Activated CD8-positive, alpha-beta memory T cell treated with anti-CD3 and anti-CD28 coated beads for 4 hours (primary cell): ENCODE measurements at regions not wholly inside any gene's neighbourhood (a gene's known extent, or its start where the extent isn't known, plus 50 kb on each side); places are given as distances from the start of the nearest gene placed in this dataset.
"Not testable (repeated sequence)": the region's sequence is repeated elsewhere in the genome, so short reads cannot be mapped to it uniquely, and the experiment has no call there.

Source experiments
- DNase-seq, 2 donors: peaks; one replicate each; pipeline ENCODE4 v3.0.0-alpha.2; 2020; ENCODE audit warnings: low read depth in 2 of 2

DNA sequence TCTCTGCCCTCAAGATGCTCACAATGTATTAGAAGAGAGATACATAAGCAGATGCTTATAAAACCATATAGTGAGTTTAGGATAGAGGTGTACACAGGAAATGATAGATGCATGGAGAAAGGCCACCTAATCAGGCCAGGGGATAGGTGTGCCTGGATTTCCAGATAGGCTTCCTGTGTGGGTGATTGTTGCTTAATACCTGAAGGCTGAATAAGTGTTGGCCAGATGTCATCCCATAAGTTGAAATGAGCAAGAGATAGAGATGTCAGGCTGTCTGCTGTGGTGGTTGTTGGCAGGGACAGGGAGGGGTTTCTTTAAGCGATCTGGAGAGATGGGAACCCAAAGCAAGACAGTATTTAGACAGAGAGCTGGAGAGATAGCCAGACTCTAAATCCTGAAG, 109.8 kb upstream of the SGK1 start:
- no peak for DNase-seq

DNA sequence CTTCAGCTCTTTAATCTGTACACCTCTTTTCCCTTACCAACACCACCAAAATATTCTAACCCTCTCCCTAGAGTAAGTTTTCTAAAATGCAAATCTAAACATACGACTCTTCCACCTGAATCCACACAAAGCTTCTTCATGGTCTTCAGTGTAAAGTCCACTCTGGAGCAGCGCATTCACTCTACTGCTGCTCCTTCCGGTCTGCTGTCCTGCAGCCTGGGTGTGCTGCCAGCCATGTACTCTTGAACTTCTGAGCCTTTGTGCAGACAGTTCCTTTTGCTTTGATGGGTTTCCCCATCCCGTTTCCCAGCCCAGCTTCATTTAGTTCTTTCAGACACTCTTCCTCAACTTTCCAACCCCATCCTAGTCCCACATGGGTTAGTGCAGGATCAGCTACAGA, 108.7 kb upstream of the SGK1 start:
- no peak for DNase-seq

DNA sequence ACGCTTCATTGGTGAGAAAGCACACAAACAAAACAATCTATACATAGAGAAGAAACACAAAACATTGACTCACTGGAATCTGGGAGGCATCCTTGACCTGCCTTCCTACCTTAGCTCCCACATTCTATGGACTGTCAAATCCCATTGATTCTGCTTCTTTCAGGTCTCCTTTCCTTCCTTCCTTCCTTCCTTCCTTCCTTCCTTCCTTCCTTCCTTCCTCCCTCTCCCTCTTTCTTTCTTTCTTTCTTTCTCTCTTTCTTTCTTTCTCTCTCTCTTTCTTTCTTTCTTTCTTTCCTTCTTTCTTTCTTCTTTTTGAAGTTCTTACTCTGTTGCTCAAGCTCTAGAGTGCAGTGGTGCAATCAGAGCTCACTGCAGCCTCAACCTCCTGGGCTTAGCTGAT, 108.0 kb upstream of the SGK1 start:
- not testable (repeated sequence) for DNase-seq

DNA sequence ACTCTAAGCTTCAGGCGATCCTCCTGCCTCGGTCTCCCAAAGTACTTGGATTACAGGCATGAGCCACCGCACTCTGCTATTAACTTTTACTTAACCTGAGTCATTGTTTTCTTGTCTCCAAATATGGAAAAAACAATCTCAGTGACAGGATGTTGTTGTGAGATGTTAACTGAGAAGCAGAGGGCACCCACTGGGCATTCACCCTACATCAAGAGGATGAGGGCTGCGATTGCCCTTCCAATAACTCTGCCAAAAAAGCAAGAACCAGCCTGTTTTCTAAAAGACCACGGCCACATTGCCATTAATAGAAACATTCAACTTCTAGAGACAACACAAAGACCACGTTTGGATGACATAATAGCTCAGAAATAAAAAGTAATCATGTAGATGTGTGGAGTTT, 107.6 kb upstream of the SGK1 start:
- DNase-seq = no peak

DNA sequence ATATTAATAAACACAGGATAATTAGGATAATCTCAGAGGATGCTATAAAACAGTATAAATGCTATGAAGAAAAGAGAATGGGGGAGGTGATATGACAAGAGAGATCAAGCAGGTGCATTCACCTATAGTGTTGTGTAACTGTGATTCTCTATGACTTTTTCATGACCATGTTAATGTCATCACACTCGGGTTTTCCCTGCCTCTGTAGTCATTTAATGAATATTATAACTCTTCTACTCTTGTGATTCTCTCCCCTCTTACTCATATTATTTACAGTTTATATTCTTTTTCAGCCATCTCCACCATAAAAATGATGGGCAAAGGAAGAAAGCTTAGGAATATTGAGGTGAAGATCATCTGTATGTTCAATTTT, 106.9 kb upstream of the SGK1 start:
- no peak for DNase-seq

DNA sequence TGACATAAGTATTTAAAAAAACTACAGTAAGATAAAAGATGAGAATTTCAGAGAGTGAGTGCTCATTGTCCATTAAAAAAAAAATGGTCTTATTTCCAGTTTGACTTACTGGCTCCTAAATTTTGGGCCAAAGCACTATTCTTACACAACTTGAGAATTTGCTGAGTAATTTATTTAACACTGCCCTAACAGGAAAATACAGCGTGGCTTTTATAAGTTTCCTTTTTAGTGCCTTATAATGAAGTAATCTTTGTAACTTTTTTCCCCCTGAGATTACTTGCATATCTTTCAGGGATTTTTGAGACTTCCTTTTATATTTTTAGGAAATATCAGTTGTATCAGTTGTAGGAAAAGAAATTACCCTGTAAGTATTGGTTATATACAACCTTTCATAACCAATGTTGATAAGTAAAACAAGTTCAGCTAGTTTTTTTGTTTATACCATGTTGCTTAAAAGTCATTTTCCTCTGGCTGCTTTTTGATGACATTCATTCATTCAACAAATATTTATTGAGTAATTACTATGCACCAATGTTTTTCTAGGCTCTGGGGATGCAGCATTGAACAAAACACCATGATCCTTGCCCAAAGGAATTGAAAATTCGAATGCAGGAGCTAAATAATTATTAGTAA, 106.4 kb upstream of the SGK1 start:
- no peak for DNase-seq

DNA sequence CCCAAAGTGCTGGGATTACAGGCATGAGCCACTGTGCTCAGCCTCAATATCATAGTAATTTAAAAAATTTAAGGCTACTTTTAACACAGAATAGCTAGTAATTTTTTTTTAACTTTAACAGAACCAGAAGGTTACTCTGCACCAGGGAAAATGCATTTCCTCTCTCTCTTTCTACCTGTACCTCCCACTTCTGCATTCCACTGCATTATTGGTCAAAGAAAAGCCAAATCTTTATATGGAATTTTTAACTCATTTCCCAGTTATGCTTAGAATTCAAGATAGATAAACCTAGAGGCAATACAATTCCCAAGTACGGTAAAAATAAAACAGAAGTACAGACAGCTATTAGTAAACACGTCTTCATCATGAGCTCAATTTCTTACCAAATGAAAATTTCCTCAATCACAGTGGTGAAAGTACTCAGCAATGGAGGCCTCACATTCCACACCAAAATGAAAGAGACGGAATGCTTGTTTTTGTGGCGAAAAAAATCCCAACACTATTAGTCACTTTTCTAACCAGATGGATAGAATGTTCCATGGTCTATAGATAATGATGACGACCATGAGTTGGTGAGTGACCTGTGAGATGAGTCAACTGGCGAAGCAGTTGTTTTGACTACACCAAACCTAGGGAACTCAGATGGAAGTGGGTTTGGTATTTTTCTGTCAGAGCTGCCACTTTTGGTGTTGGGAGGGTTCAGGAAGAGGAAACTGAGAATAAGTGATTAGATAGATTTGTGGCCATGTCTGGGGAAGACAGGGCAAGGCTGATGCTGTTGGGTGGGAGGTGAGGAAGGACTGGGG, 104.7 kb upstream of the SGK1 start:
- no peak for DNase-seq

DNA sequence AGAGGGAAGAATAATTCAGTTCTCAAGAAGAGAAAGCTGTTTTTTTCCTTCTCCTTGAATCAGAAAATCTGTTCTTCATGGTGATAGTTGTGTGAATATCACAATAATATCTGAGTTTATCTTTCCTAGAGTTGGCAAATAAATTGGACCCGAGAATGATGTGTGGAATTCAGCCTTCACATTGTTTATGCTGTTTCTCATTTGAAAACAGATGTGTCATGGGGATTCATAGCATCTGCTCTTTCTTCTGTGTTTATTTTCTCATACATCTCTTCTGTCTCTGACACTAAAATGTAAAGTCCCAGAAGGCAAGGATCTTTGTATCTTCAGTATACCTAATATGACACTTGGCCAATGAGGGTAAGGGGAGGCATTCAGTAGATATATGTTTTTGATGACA, 103.6 kb upstream of the SGK1 start:
- DNase-seq = no peak

DNA sequence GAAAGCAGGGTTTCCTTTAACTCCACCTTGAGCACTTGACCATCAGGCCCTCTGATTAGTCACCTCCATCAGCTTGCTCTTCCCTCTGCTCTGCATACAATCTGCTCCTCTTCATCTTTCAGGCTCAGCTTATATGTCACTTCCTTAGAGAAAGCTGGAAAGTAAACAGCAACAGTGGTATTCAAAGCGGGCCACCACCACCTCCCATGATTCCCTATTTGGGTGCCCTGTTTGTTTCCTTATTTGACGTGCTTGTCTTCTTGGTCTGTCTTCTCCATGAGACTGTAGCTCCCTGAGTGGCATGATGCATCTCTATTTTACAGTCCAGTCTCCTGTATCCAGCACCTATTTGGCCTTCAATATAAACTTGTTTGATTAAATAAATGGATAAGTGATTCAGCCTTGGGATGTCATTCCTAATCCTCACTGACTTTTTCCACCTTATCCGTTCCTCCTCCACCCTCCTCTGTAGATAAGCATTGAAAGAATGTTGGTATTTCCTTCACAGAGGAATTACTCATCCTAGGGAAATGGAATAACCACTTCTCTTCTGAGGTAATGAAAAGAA, 102.8 kb upstream of the SGK1 start:
- no peak for DNase-seq

DNA sequence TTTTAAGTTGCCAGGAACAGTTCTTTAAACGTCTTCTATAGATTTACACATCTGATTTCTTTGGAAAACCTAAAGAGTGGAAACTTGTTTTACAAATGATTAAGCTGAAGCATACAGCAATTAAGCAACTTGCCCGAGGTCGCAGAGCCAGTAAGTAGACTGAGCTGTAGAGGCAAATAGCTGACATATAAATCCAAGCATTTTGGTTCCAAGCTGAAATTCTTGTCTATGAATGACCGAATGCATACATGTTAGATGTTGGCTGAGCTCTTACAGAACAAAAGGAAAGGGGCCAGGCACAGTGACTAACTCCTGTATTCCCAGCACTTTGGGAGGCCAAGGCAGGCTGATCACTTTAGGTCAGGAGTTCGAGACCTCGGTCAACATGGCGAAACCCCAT, 101.8 kb upstream of the SGK1 start:
- no peak for DNase-seq

DNA sequence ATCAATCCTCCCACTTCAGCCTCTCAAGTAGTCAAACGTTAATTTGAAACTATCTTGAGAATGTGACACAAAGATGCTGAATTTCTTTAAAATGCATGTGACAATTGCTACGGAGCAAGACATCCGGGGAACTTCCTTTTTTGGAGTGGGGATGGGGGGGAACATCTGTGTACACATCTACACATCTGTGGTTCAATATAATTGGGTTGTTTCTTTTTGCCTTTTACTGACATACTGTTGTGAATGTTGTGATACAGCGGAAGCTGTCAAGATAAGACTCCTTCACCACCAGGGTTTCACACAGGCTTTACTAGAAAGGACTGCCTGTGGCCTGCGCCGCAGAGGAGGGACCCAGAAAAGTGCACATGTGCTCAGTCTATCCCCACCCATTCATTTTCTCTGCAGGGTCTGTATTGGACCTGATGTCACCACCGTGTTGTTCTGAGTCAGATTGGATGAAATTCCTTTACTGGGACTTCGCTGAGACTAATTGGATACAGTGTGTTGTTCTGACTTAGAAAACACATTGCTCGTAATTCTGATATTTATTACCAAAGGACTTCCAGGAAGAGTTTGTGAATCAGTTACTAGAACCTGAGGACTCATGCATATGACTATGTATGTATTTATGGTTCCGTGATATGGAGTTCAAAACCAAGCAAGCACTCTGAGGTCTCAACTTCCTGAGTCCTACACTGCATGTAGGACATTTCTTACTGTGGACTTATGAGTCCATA, 98.7 kb upstream of the SGK1 start:
- DNase-seq = no peak

DNA sequence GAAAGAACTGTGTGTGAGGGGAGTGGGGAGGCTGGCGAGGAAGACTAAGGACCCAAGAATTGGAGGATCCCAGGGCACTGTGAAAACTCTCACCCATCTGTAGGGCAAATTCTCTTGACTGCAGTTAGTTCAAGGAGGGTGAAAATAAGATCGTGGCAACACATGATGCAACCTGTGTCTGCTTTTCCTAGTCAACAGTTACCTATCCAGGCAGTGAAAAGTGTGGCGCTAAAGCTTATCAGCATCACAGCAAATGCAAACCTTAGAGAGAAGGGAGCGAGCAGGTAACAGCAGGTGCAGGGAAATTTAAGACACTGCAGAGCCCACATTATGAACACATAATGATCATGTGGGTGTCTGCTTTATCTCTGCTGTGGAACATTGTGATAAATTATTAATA, 97.7 kb upstream of the SGK1 start:
- DNase-seq = no peak

DNA sequence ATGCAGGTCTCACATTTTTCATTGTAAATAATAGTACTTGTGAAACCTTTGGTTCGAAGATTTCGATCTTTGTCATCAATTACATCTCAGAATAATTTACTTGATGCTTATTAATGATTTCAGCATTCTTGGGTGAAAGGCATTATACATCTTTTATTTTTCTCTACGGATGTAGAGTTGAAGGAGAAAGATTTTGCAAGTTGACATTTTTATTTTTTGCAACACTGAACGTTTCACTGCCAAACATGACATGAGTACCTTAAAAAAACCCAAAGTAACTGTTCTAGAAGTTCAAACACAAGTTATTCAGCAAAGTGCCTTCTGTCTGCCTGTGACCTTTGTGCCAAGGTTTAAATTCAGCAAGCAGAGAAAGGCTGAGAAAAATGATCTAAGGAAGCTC, 97.3 kb upstream of the SGK1 start:
- no peak for DNase-seq

DNA sequence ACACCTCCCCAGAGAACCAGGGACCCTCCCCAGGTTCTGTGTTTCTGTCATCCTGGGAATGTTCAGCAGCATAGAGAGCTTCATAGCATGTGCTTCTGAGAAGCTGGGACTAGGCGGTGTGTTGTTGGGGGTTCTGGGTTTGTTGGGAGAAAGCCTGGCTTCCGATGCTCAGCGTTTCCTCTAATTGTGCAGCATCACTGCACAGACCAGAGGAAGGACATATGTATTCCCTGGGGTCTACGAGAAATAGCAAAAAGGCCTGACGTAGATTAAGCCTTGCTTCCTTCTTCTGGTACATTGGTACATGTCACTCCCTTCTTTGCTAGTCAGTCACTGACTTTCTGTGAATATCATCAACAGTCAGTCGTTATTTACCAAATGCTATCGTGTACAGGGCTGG, 96.9 kb upstream of the SGK1 start:
- DNase-seq = no peak

DNA sequence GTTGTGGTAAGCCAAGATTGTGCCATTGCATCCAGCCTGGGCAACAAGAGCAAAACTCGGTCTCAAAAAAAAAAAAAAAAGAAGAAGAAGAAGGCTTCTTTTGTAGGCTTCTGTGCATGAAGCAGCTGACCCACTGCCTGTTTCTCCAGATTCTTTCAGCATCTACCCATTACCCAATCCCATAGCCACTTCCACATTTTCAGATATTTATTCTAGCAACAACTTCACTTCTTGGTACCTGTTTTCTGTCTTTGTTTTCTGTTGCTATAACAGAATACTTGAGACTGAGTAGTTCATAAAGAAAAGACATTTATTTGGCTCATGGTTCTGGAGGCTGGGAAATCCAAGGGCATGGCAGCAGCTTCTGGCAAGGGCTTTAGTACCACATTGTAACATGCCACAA, 95.3 kb upstream of the SGK1 start:
- no peak for DNase-seq

DNA sequence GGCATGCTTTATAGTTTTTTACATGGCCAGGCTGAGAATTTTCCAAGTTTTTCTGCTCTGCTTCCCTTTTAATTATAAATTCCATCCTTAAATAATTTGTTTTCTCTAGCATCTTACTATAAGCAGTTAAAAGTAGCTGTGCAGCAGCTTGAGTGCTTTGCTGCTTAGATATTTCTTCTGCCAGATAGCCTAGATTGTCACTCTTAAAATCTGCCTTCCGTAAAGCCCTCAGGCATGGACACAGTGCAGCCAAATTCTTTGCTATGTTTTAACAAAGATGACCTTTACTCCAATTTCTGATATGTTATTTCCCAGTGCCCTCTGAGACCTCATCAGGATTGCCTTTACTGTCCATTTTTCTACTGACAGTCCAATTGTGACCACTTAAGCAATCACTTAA, 92.6 kb upstream of the SGK1 start:
- DNase-seq = no peak

DNA sequence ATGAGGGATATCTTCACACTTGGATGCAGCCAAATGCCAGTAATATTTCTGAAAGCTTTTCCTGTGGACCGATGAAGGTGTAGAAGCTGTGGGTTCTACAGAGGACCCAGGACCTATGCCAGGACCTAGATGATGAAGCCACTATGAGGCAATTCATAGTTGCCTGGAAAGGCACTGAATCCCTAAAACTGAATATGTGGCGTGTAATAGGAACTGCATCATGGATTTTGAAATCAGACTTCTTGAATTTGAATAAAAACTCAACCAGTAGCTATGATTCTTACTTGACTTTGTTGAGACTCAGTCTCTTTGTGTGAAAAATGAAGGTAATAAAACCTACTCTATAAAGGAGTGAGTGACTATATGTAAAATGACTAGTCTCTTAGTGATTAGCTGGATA, 89.9 kb upstream of the SGK1 start:
- no peak for DNase-seq

DNA sequence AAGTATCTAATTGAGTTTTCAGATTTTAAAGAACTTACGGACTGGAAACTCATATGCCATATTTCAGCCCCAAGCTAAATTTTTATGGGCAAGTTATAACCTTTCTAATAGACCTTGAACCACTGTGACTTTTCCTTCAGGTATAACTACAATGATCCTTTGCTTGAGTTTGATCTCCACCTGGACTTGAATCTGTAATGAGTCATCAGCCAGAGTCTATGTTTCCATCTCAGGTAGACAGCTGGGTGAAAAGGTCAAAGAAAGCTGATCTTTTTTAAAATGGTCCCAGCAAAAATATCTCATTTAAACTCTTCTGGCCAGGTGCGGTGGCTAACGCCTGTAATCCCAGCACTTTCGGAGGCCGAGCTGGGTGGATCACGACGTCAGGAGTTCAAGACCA, 88.4 kb upstream of the SGK1 start:
- no peak for DNase-seq

DNA sequence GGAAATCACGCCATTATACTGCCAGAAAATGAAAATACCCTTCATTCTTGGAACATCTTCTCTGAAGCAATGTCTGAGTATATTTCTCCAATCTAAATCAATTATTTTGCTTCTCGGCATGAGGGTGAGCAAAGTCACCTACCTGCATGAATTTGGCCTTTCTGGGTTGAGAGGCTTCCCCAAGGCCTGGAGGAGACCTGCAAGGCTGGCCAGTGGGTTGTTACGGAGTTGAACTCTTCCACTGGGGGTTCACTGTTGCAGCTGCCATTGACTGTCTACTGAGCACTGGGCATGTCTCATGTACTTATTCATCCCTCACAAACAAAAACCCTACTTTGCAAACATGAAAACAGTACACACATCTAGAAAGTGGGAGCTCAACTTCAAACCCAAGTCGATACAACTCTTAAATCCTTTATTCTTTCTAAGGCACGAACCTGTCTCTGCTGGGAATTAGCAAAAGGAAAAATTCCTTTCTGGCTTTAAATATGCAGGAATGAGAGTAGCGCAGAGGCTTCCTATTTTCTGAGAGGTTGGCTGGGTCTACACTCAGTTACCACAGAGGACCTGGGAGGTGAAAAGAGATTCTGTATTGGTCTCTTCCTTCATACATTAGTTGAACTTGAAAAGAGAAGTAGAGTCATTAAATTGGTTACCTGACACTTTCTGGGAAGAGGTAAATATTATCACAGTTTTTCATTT, 87.6 kb upstream of the SGK1 start:
- DNase-seq = no peak

DNA sequence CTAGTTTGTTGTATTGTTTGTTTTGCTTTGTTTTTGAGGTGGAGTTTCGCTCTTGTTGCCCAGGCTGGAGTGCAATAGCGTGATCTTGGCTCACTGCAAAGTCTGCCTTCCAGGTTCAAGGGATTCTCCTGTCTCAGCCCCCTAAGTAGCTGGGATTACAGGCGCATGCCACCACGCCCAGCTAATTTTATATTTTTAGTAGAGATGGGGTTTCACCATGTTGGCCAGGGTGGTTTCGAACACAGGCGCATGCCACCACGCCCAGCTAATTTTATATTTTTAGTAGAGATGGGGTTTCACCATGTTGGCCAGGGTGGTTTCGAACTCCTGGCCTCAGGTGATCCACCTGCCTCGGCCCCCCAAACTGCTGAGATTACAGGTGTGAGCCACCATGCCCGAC, 85.4 kb upstream of the SGK1 start:
- DNase-seq = not testable (repeated sequence)

DNA sequence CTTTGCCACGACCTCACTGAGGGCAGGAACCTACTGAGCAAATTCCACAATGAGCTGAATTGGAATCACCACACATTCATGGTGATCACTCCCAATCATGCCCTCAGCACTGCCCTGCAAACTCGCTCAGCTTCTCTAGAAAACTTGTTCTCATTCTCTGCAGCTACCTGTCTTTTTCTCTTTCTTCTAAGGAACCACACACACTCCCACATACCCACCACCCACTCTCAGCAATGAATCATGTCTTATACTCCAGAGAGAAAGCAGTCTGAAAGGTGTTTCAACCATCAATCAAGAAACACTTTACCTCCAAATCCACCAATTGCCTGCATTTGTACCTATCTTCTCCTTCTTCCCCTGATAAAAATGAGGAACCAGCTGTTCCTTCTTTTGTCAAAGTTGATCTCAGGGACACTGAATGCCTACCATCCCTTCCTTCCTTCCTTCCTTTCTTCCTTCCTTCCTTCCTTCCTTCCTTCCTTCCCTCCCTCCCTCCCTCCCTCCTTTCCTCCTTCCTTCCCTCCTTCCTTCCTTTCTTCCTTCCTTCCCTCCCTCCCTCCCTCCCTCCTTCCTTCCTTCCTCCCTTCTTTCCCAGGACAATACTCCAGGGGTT, 84.6 kb upstream of the SGK1 start:
- peak; percentile 4 to 23 for DNase-seq

DNA sequence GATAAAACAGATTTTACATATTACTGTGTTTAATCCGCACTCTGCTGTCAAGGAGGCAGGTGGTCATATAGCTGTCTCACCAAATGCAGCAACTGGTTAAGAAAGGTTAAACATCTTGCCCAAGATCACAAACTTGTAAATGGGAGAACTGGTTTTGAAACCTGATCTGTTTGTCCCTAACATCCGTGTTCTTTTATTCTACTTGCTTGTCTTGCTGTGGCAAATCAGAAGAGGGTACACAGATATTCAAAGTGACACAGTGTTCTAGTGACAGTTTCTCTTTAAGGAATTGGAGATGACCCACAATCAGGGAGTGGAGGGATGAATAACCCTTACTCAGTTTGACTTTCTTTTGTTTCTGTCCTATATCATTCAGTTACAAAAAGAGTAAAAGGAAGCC, 83.0 kb upstream of the SGK1 start:
- DNase-seq = no peak
